Non-pigmented ciliary epithelial cell (primary cell): ENCODE measurements at regions not wholly inside any gene's neighbourhood (a gene's known extent, or its start where the extent isn't known, plus 50 kb on each side); places are given as distances from the start of the nearest gene placed in this dataset.
A peak's percentile ranks its signal among the peaks of the same experiment; 100 is the strongest.

Experiments
- DNase-seq: peaks from one replicate; pipeline ENCODE4 v3.0.0-alpha.2; 2010; ENCODE audit warnings: low read depth

- DNase-seq: no peak
Measured at GRCh38 chr20:17816804-17817587, 117.2 kb downstream of the BANF2 start.

GRCh38 chr20:17811628-17811965 is 111.8 kb downstream of the BANF2 start:
- DNase-seq: no peak

GRCh38 chr20:17810847-17811627 is 111.3 kb downstream of the BANF2 start:
- DNase-seq: no peak

GRCh38 chr20:17810062-17810631 is 110.4 kb downstream of the BANF2 start:
- no peak for DNase-seq

GRCh38 chr20:17809362-17810061 is 109.7 kb downstream of the BANF2 start:
- no peak for DNase-seq

- no peak for DNase-seq
Measured at GRCh38 chr20:17808782-17809181, 109.0 kb downstream of the BANF2 start.

- no peak for DNase-seq
Measured at GRCh38 chr20:17808357-17808756, 108.6 kb downstream of the BANF2 start.

- no peak for DNase-seq
Measured at GRCh38 chr20:17807651-17808050, 107.9 kb downstream of the BANF2 start.

GRCh38 chr20:17806739-17807441 is 107.1 kb downstream of the BANF2 start:
- DNase-seq: peak; percentile 26

GRCh38 chr20:17806107-17806506 is 106.3 kb downstream of the BANF2 start:
- no peak for DNase-seq

- DNase-seq: no peak
Measured at GRCh38 chr20:17803765-17804164, 104.0 kb downstream of the BANF2 start.

GRCh38 chr20:17799575-17800227 is 99.9 kb downstream of the BANF2 start:
- no peak for DNase-seq

- DNase-seq: no peak
Measured at GRCh38 chr20:17798601-17799000, 98.8 kb downstream of the BANF2 start.

- DNase-seq: no peak
Measured at GRCh38 chr20:17797579-17797978, 97.8 kb downstream of the BANF2 start.

- no peak for DNase-seq
Measured at GRCh38 chr20:17797161-17797560, 97.4 kb downstream of the BANF2 start.

GRCh38 chr20:17796091-17796563 is 96.4 kb downstream of the BANF2 start:
- no peak for DNase-seq

- DNase-seq: no peak
Measured at GRCh38 chr20:17795501-17796071, 95.8 kb downstream of the BANF2 start.

GRCh38 chr20:17795003-17795402 is 95.2 kb downstream of the BANF2 start:
- DNase-seq: no peak

GRCh38 chr20:17794400-17794799 is 94.6 kb downstream of the BANF2 start:
- no peak for DNase-seq

- DNase-seq: no peak
Measured at GRCh38 chr20:17793986-17794385, 94.2 kb downstream of the BANF2 start.

- DNase-seq: no peak
Measured at GRCh38 chr20:17790296-17790695, 90.5 kb downstream of the BANF2 start.
